ENCODE measurements at regions not wholly inside any gene's neighbourhood (a gene's known extent, or its start where the extent isn't known, plus 50 kb on each side); places are given as distances from the start of the nearest gene placed in this dataset.

DNA sequence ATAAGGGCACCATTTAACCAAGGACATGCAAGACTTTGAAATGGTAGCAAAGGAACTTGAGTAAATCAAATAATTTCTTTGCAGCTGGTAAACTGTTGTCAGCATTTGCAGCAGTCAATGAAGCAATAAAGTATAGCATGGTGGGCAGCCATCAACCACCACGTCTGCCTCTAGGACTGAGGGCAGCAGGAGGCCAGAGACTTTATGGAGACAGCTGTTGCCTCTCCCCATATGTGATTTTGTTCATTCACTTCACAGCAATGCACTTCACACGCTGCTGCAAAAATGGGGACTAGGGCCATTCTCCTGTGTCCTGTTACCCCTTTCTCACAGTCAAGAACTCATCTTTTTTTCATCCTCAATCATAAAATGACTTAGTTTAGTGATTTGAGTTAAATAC, 51.3 kb upstream of the PCDH9 start:
- TF ChIP-seq CTCF (IDR thresholded peaks at IDR 0.05) = no peak
- no peak for TF ChIP-seq FOXM1 (IDR thresholded peaks at IDR 0.05; ENCODE audit: low read depth)
- TF ChIP-seq EP300 (IDR thresholded peaks at IDR 0.05; ENCODE audit: borderline replicate concordance in 1 of 2, low read depth in 1 of 2, low read length in 1 of 2) = no peak
- no peak for TF ChIP-seq FOXJ3 (CRISPR knock-in tag; IDR thresholded peaks at IDR 0.05)
- TF ChIP-seq RAD21 (IDR thresholded peaks at IDR 0.05; ENCODE audit: low read length) = no peak

Measured in SK-N-SH (cell line).